GM19395 (cell line): ENCODE measurements at regions not wholly inside any gene's neighbourhood (a gene's known extent, or its start where the extent isn't known, plus 50 kb on each side); places are given as distances from the start of the nearest gene placed in this dataset.

Experiments used
- ATAC-seq: cut with Tn5 transposase; IDR thresholded peaks from one replicate; pipeline ENCODE4 v1.9.1; 2021; ENCODE audit warnings: mild to moderate bottlenecking, moderate library complexity; ENCODE audit not compliant: unreplicated experiment

DNA sequence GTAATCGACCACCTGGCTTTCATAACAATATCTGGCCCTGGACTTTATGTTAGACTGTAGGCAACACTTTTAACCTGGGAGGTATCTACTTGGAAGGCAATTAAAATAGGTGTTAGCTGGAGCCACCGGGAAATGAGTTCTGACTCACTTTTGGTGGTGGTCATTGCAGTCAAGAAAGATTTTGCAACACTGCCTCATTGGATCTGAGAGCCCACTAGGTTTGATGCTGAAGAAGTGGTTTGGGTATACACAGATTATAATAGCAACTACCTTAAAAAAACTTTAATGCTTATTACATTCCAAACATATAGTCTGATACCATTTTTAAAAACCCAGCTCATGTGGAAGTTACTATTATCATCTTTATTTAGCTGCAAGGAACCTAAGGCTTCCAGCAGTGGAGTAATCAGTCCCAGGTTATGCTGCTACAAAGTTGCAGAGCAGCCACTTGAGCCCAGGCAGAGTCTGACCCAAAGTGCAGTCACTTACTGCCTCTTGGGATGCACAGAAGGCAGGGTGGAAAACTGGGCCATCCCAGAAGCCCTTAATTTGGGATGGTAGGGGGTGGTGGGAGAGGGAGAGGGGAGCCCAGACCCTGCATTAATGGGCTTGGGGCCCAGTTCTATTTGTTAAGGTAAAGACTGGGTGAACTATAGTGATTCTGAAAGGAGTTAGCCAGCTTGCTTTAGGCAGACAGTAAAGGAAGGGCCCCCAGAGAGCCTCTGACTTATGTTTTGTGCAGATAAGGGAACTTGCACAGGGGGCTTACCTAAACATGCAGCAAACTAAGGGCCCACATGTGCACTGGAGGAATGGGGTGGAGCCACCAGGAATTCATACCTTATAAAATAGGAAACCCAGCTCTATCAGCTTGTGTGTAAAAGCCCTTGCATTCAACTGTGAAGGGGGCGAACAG lies 149.4 kb downstream of the SNX19 start:
- peak; percentile 37 for ATAC-seq

- no peak for ATAC-seq
Observed at GRCh38 chr11:130769782-130770535, 146.3 kb downstream of the SNX19 start.

GRCh38 chr11:130771708-130772107 lies 144.6 kb downstream of the SNX19 start:
- ATAC-seq = no peak

GRCh38 chr11:130772266-130773227 lies 143.7 kb downstream of the SNX19 start:
- ATAC-seq = no peak

DNA sequence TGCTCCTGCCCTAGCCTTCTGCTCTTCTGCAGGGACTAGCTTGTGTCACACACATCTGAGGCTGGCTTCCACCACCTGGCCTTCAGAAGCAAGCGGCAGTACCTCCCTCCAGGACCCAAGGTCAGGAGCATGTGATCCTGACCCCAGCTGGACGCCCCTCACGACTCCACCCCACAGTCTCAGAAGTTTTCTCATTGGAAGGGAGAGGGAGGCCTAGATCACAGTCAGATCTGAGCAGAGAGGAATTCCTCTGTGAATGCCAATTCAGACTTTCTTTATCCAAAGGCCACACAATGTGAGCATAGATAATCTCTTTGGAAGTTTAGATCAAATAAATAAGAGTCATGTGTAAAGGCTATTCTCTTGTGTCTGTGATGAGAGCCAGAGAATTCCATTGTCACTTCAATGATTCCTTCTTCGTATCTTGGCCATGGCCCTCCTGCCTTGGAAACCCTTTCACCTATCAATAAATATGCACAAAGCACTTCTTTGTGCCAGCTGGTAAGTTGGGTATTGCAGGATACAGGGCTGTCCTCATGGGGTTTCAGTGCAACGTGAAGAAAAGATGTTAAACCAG lies 142.9 kb downstream of the SNX19 start:
- ATAC-seq = no peak

DNA sequence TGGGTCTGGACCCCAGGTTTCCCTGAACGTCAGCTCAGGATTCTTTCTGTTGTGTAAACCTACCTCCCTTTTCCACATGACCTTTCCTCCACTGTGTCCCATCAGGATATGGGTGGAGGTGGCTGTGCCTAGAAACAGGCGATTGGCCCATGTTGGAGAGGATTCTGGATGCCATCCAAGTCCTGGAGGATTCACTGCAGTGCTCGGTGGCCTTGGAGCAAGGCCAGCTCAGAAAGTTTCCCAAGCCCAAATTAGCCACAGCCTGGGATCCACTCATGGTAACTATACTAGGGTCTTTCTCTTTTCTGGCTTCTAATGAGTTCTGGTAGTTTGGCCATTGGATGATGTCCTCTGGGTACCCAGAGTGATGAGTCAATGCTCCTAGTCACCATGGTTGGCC lies 141.6 kb downstream of the SNX19 start:
- ATAC-seq = no peak

DNA sequence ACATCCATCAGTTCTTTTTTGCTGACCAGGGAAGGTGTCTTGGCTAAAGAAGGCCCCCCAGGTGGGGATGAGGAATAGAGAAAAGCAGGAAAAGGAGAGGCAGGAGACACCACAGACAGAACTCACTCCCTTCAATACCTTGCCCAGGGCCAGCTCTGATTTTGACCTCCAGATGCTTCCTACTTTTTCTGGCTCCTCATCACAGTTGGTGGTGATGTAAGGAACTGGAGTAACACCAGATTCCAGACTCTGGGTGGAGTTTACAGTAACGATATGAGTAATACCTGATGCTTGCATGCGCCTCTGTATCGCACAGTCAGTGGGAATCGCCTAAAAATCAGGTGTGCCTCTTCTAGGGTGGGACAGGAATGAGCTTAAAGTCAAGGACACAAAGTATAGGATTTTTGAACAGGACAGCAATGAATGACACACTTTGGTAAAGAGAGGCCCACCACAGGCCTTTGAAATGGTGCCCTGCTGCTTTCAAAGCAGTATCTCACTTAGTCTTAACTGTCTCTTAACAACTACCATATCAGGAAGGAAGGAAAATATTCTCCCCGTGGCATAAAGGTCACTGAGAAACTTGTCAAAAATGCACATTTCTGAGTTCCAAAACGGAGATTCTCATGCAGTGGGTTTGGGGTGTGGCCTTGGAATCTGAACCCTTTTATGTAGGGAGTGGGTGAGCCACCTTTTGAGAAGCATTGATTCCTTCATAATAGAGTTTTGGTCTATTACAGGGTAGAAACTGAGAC lies 140.8 kb downstream of the SNX19 start:
- no peak for ATAC-seq

- no peak for ATAC-seq
Observed at GRCh38 chr11:130776061-130776419, 140.2 kb downstream of the SNX19 start.

- ATAC-seq = no peak
Observed at GRCh38 chr11:130778026-130778425, 138.3 kb downstream of the SNX19 start.

- no peak for ATAC-seq
Observed at GRCh38 chr11:130778705-130779104, 137.6 kb downstream of the SNX19 start.

DNA sequence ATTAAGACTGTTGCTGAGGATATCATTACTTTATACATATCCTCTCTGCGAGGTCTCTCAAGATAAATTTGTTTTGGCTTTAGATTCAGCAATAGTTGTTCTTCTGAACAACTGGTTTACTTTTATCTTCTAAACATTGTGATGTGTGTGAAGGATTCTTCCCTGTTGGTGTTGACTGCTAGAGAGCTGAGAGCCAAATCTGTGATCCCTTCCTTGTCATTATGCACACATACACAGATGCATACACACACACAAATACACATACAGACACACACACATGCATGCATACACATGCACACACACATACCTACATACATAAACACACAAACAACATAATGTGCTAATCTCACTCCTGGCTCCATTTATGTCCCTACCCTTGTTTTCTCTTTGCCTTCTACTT lies 137.0 kb downstream of the SNX19 start:
- ATAC-seq = no peak

DNA sequence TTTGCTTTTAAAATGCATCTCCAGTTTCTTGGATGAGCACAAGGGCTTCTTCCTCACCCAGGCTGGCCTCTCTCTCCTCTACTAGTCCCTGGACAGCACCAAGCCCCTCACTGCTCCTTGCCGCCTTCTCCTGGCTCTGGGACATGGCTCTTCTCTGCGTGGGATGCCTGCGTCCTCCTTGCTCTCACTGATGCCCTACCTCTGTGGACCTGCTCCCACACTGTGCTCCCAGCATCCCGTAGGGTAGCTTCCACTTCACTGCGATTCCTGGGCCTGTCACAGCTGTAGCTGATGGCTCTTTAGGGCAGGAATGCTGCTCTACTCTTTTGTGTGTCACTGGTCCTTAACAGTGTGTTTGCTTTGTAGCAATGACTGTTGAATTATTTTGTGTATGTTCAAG lies 136.3 kb downstream of the SNX19 start:
- ATAC-seq = no peak

GRCh38 chr11:130780437-130780836 lies 135.8 kb downstream of the SNX19 start:
- no peak for ATAC-seq

GRCh38 chr11:130781931-130782330 lies 134.3 kb downstream of the SNX19 start:
- no peak for ATAC-seq

DNA sequence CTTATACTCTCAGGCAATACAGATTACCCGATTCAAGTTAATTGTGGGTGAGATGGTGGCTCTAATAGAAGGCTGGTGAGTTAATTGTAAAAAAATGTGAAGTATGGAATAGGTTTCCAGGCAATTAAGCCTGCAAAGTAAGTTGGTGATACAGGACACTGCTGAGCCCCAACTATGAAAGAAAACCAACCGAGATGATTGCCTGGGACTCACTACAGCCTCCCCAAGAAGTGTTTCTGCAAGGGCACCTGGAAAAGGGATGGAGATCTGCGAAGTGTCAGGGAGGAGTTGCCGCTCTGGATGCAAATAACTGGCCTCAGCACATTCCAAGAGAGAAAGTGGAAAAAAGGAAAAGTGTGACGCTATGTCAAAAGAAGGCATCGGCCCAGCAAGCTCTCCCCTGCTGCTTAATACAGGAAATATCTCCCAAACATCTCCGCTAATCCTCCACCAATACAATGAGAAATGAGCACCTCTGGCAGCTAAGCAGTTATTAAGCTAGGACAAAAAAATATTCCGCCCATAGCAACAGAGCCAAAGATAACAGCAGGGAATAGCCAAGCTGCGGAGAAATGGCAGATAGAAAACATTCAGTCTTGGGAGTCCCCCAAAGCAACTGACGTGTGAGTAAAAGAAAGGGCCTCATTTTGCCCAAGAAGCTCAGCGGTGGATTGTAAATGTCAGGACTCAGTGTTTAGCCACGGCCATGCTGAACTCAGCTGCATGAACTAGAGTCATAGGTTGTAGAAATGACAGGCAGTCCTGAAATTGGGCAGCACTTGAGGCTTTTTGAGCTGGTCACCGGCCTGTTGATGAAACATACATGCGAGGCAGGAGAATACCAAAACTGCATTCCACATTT lies 133.7 kb downstream of the SNX19 start:
- ATAC-seq = no peak

DNA sequence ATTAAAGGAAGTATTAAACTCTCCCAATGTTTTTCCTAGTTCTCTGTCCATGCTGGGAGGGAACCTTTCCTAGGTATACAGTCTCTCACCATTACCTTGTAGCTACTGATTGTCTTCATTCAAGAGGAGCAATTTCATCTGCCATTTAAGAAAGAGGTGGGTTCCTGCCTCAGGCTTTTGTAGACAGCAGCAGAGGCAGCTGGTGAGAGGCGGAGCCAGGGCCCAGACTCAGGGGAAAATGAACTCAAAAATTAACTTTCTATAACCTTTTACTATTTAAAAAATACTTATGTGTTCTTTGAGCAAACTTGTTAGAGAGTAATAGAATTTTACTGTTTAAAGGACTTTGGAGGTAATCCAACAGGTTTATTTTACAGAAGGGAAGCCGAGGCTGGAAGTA lies 133.0 kb downstream of the SNX19 start:
- ATAC-seq = no peak

GRCh38 chr11:130785380-130786116 lies 130.7 kb downstream of the SNX19 start:
- no peak for ATAC-seq

DNA sequence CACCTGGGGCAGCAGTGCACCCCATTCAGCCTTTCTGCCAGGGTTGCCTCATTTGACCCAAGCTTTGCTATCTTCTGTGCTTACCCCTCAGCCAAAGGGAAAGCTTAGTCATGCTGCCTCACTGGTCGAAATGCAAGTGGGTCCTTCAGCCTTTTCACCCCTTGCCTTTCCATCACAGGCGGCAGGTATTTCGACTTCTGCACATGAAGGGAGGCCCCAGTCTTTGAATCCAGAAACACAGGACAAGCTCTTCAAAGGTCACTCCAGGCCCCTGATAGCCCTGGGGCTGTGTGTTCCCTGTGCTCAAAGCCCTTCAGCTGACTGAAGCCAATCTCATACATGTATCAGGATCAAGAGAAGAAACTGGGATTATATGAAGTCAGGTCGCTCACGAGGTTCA lies 129.7 kb downstream of the SNX19 start:
- ATAC-seq = no peak
